SU-DHL-6 (cell line): ENCODE measurements at regions not wholly inside any gene's neighbourhood (a gene's known extent, or its start where the extent isn't known, plus 50 kb on each side); places are given as distances from the start of the nearest gene placed in this dataset.

ENCODE experiments used
- EZH2phosphoT487 ChIP-seq: fragments of 200-600 bp; sonication (generic), shearing (Covaris generic); conservative IDR thresholded peaks from 2 replicates; pipeline ENCODE4 v1.6.1; 2018; ENCODE audit warnings: mild to moderate bottlenecking, antibody characterized with exemption, low read length, moderate library complexity, mixed read lengths
- TF ChIP-seq, protein P1 (sequence below): fragments of 200-600 bp; sonication (generic); IDR thresholded peaks from one replicate; pipeline ENCODE4 v1.5.1; 2017; ENCODE audit warnings: antibody characterized with exemption, mild to moderate bottlenecking, low read length, moderate library complexity; ENCODE audit not compliant: insufficient read depth, poor library complexity, severe bottlenecking

DNA sequence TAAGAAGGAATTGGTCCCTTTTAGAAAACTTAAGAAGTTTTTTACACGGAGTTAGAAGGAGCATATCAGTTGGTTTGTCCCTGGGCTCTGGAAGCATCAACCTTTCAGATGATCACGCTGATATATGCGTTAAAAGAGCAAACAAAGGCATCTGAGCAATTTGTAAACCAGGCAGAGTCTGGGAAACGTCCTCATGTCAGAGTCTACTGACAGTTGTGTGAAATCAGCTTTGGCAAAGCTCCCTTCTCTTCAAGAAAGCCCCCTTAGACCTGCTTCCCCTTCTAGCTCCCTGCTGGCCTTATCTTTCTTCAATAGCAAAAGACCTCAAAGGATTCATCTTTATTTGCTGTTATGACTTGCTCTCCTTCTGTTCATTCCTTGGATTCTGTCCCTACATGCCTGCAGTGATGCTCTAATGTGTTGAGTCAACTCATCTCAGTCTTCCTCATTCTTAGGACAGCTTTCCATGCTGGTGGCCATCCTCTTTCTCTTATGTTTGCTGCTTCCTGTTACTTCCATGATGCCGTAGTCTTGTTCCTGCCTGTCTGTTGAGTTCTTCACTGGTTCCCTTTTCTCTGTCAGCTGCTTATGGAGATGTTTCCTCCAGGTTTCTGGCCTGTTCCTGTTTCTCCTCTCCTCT lies 106.5 kb upstream of the BMPER start:
- no peak for TF ChIP-seq EZH2phosphoT487
- TF ChIP-seq, protein P1, sequence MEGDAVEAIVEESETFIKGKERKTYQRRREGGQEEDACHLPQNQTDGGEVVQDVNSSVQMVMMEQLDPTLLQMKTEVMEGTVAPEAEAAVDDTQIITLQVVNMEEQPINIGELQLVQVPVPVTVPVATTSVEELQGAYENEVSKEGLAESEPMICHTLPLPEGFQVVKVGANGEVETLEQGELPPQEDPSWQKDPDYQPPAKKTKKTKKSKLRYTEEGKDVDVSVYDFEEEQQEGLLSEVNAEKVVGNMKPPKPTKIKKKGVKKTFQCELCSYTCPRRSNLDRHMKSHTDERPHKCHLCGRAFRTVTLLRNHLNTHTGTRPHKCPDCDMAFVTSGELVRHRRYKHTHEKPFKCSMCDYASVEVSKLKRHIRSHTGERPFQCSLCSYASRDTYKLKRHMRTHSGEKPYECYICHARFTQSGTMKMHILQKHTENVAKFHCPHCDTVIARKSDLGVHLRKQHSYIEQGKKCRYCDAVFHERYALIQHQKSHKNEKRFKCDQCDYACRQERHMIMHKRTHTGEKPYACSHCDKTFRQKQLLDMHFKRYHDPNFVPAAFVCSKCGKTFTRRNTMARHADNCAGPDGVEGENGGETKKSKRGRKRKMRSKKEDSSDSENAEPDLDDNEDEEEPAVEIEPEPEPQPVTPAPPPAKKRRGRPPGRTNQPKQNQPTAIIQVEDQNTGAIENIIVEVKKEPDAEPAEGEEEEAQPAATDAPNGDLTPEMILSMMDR = no peak
